ENCODE measurements at regions not wholly inside any gene's neighbourhood (a gene's known extent, or its start where the extent isn't known, plus 50 kb on each side); places are given as distances from the start of the nearest gene placed in this dataset.
"Not testable (repeated sequence)": the region's sequence is repeated elsewhere in the genome, so short reads cannot be mapped to it uniquely, and the experiment has no call there.

GRCh38 chr5:32165-32564 is 59.8 kb upstream of the PLEKHG4B start:
- TF ChIP-seq CTCF (conservative IDR thresholded peaks at IDR 0.05; ENCODE audit: control insufficient read depth, insufficient read depth, low read depth, low read length), result no peak
- no peak overlapping the region for H3K4me3 ChIP-seq (ENCODE audit: control insufficient read depth, low read depth, low read length)
- no peak for DNase-seq (ENCODE audit: low read depth)

- not testable (repeated sequence) for H3K4me3 ChIP-seq (ENCODE audit: control insufficient read depth, low read depth, low read length); DNase-seq (ENCODE audit: low read depth)
Observed at GRCh38 chr5:35521-35920, 56.4 kb upstream of the PLEKHG4B start.

GRCh38 chr5:37207-37606 is 54.8 kb upstream of the PLEKHG4B start:
- not testable (repeated sequence) for DNase-seq (ENCODE audit: low read depth); H3K4me3 ChIP-seq (ENCODE audit: control insufficient read depth, low read depth, low read length)

GRCh38 chr5:39979-40583 is 51.9 kb upstream of the PLEKHG4B start:
- TF ChIP-seq CTCF (conservative IDR thresholded peaks at IDR 0.05; ENCODE audit: control insufficient read depth, insufficient read depth, low read depth, low read length), result no peak
- DNase-seq (ENCODE audit: low read depth), result no peak
- no peak overlapping the region for H3K4me3 ChIP-seq (ENCODE audit: control insufficient read depth, low read depth, low read length)

All from fibroblast of mammary gland (primary cell).